GM23248 (cell line): ENCODE measurements at regions not wholly inside any gene's neighbourhood (a gene's known extent, or its start where the extent isn't known, plus 50 kb on each side); places are given as distances from the start of the nearest gene placed in this dataset.

Source experiments
- DNase-seq: peaks from one replicate; pipeline ENCODE4 v3.0.0-alpha.2; 2015
- H2AFZ ChIP-seq: fragments of 200-600 bp; sonication (generic); 2 replicates; pipeline ENCODE4 v1.6.1; 2016; ENCODE audit warnings: antibody characterized with exemption
- H3F3A ChIP-seq: fragments of 200-600 bp; sonication (generic); 2 replicates; pipeline ENCODE4 v1.6.1; 2016; ENCODE audit warnings: mild to moderate bottlenecking, antibody characterized with exemption, mixed run types; ENCODE audit not compliant: insufficient read depth
- H3K27ac ChIP-seq: fragments of 200-600 bp; sonication (generic); 2 replicates; pipeline ENCODE4 v1.5.1; 2016; ENCODE audit warnings: mild to moderate bottlenecking
- H3K27me3 ChIP-seq: fragments of 200-600 bp; sonication (generic); replicated peaks from 2 replicates; pipeline ENCODE4 v1.6.1; 2016; ENCODE audit warnings: mild to moderate bottlenecking; ENCODE audit not compliant: insufficient read depth
- H3K36me3 ChIP-seq: fragments of 200-600 bp; sonication (generic); 2 replicates; pipeline ENCODE4 v1.6.1; 2016; ENCODE audit warnings: low read depth, mild to moderate bottlenecking
- H3K4me1 ChIP-seq: fragments of 200-600 bp; sonication (generic); 2 replicates; pipeline ENCODE4 v1.6.1; 2016; ENCODE audit warnings: mild to moderate bottlenecking; ENCODE audit not compliant: insufficient read depth
- H3K4me2 ChIP-seq: fragments of 200-600 bp; sonication (generic); one replicate; pipeline ENCODE4 v1.6.1; 2016; ENCODE audit warnings: mild to moderate bottlenecking; ENCODE audit not compliant: unreplicated experiment
- H3K4me3 ChIP-seq: fragments of 200-600 bp; sonication (generic); 2 replicates; pipeline ENCODE4 v1.5.1; 2016; ENCODE audit warnings: mild to moderate bottlenecking
- H3K79me2 ChIP-seq: fragments of 200-600 bp; sonication (generic); 2 replicates; pipeline ENCODE4 v1.6.1; 2016; ENCODE audit warnings: mild to moderate bottlenecking; ENCODE audit not compliant: insufficient read depth
- H3K9ac ChIP-seq: fragments of 200-600 bp; sonication (generic); 2 replicates; pipeline ENCODE4 v1.6.1; 2016; ENCODE audit warnings: mild to moderate bottlenecking
- H3K9me2 ChIP-seq: fragments of 200-600 bp; sonication (generic); 2 replicates; pipeline ENCODE4 v1.6.1; 2016; ENCODE audit warnings: mixed run types, mild to moderate bottlenecking, moderate library complexity; ENCODE audit not compliant: insufficient read depth
- H3K9me3 ChIP-seq: fragments of 200-600 bp; sonication (generic); one replicate; pipeline ENCODE4 v1.6.1; 2017; ENCODE audit warnings: low read depth
- H4K20me1 ChIP-seq: fragments of 200-600 bp; sonication (generic); 2 replicates; pipeline ENCODE4 v1.6.0; 2016; ENCODE audit not compliant: insufficient read depth
- EZH2 ChIP-seq: fragments of 200-600 bp; sonication (generic); IDR thresholded peaks from 2 replicates; pipeline ENCODE4 v1.6.1; 2018; ENCODE audit warnings: antibody characterized with exemption, mild to moderate bottlenecking; ENCODE audit not compliant: insufficient read depth, poor library complexity, severe bottlenecking
- EZH2phosphoT487 ChIP-seq: fragments of 200-600 bp; sonication (generic); IDR thresholded peaks from 2 replicates; pipeline ENCODE4 v1.6.1; 2018; ENCODE audit warnings: antibody characterized with exemption, moderate library complexity, mild to moderate bottlenecking, low read depth; ENCODE audit not compliant: insufficient read depth
- WGBS, 2 experiments: methylation state at CpG; one replicate each; pipeline ENCODE4 v1.1.6; 2015 to 2017; ENCODE audit warnings: low lambda C conversion rate in 2 of 2, low coverage in 1 of 2; ENCODE audit errors: missing lambda C conversion rate in 2 of 2; 5-methylcytosine and 5-hydroxymethylcytosine counted together
- in situ Hi-C: fragments of 300-500 bp; cut with MboI; formaldehyde crosslinking; loops from 2 replicates; pipeline ENCODE4 v1.15.0; 2020

DNA sequence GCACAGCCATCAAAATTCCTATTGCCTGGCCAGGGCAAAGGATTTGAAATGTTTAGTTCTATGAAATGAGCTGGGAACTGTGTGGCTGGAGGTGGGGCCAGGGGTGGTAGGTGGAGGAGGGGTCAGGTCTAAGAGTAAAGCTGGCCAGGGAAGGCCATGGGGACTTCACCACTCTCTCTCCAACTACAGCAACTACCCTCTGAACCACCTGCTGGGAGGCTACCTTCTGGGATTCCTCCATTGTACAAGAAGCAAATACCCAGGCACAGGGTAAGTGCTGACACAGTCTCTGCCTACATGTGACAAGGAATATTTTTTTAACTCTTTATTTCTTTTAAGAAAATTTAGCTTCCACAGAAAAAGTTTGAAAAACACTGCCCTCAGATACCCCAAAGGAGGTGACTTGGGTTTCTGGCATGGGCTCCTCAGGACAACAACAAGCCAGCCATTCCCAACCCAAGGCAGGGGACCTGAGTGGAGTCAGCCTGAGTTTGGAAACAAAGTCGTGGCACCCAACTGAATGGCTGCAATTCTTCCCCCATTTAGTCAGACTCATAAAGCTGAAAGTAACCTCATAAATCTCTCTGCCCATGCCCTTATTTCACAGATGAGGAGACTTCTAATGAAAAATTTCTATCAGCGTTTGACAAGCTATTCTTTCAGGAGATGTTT lies 593.8 kb upstream of the DIPK2B start:
- H3K36me3 ChIP-seq = no peaks in the 10 kb centered on the region
- peak overlapping the region; percentile 30 for H3K27ac ChIP-seq
- no peak overlapping the region for H3K4me3 ChIP-seq
- no peak overlapping the region for H2AFZ ChIP-seq
- DNase-seq = no peak
- WGBS, 2 experiments = 54 to 56% methylated on average over 2 of the region's 2 CpGs
- H3F3A ChIP-seq = peaks cover 15% of the 10 kb centered on the region; the same call in 1 of the 2 replicates
- H3K9me3 ChIP-seq = no peaks in the 10 kb centered on the region
- in situ Hi-C loops = no loop called here
- no peak overlapping the region for H3K4me2 ChIP-seq
- H3K4me1 ChIP-seq = peaks cover 7% of the 10 kb centered on the region; the same call in 1 of the 2 replicates
- H3K9ac ChIP-seq = no peak overlapping the region
- TF ChIP-seq EZH2 (no peak), EZH2phosphoT487 (no peak)
- H3K9me2 ChIP-seq = no peaks in the 10 kb centered on the region
- H3K27me3 ChIP-seq = no peaks in the 10 kb centered on the region
- H3K79me2 ChIP-seq = peaks cover 97% of the 10 kb centered on the region
- H4K20me1 ChIP-seq = no peaks in the 10 kb centered on the region

- no peaks in the 10 kb centered on the region for H4K20me1 ChIP-seq
- no peaks in the 10 kb centered on the region for H3K36me3 ChIP-seq
- H3K9me3 ChIP-seq = no peaks in the 10 kb centered on the region
- no peaks in the 10 kb centered on the region for H3K27me3 ChIP-seq
- no peak overlapping the region for H2AFZ ChIP-seq
- peaks cover 98% of the 10 kb centered on the region for H3K79me2 ChIP-seq
- H3F3A ChIP-seq = peaks cover 30% of the 10 kb centered on the region
- peak overlapping the region; percentile 51 for H3K4me3 ChIP-seq
- 10 to 24% methylated on average over 2 to 8 of the region's 8 CpGs for WGBS, 2 experiments
- H3K4me1 ChIP-seq = peaks cover 23% of the 10 kb centered on the region
- no peaks in the 10 kb centered on the region for H3K9me2 ChIP-seq
- peak overlapping the region; percentile 68 for H3K4me2 ChIP-seq
- peak; percentile 62 for DNase-seq
- H3K9ac ChIP-seq = peak overlapping the region; percentile 33; the same call in 1 of the 2 replicates
- in situ Hi-C loops = no loop called here
- H3K27ac ChIP-seq = peak overlapping the region; percentile 72
- TF ChIP-seq EZH2 (no peak), EZH2phosphoT487 (no peak)
These were observed 588.3 kb upstream of the DIPK2B start for GRCh38 chrX:45788941-45789348.

DNA sequence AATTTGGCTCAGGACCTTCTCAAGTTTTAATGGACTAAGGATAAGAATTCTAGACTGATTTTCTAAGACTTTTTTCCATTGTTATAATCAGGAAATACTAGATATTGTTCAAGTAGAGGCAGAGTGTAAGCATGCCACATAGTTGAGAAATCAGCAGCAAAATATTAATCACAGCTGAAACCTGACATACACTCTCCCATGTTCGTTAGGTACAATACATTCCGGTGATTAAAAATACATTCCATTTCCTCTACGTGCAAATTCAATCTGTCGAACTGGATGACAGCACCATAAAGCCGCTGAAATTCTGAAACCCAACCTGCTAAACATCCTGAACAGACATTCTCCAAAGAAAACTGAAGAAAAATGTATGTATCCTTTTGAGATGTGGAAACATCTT lies 587.6 kb upstream of the DIPK2B start:
- no peak for TF ChIP-seq EZH2phosphoT487
- no peak for TF ChIP-seq EZH2
- no peaks in the 10 kb centered on the region for H4K20me1 ChIP-seq
- H3K27me3 ChIP-seq = no peaks in the 10 kb centered on the region
- no peaks in the 10 kb centered on the region for H3K36me3 ChIP-seq
- H3K79me2 ChIP-seq = peaks cover 98% of the 10 kb centered on the region
- peak overlapping the region; percentile 72 for H3K27ac ChIP-seq
- in situ Hi-C loops = no loop called here
- H2AFZ ChIP-seq = no peak overlapping the region
- H3K4me1 ChIP-seq = peaks cover 23% of the 10 kb centered on the region
- H3K9ac ChIP-seq = peak overlapping the region; percentile 33; the same call in 1 of the 2 replicates
- WGBS, 2 experiments = 45 to 63% methylated on average over 5 of the region's 5 CpGs
- H3K4me2 ChIP-seq = peak overlapping the region; percentile 68
- H3K9me2 ChIP-seq = no peaks in the 10 kb centered on the region
- H3F3A ChIP-seq = peaks cover 27% of the 10 kb centered on the region
- H3K9me3 ChIP-seq = no peaks in the 10 kb centered on the region
- H3K4me3 ChIP-seq = peak overlapping the region; percentile 51
- no peak for DNase-seq

GRCh38 chrX:45784590-45784989 lies 583.9 kb upstream of the DIPK2B start:
- 78 to 87% methylated on average over 3 of the region's 3 CpGs for whole genome bisulfite sequencing, 2 experiments
- in situ Hi-C loops = no loop called here
- peaks cover 38% of the 10 kb centered on the region for H3K4me1 ChIP-seq

More at GRCh38 chrX:45784590-45784989, 583.9 kb upstream of the DIPK2B start:
- H3K27me3 ChIP-seq = no peaks in the 10 kb centered on the region
- H3F3A ChIP-seq = peaks cover 30% of the 10 kb centered on the region
- no peak for TF ChIP-seq EZH2
- TF ChIP-seq EZH2phosphoT487 = no peak
- H3K9ac ChIP-seq = no peak overlapping the region
- no peaks in the 10 kb centered on the region for H4K20me1 ChIP-seq
- H3K9me2 ChIP-seq = no peaks in the 10 kb centered on the region
- DNase-seq = no peak
- no peak overlapping the region for H3K27ac ChIP-seq
- no peak overlapping the region for H3K4me2 ChIP-seq
- no peak overlapping the region for H2AFZ ChIP-seq
- H3K79me2 ChIP-seq = peaks cover 98% of the 10 kb centered on the region
- H3K4me3 ChIP-seq = no peak overlapping the region
- no peaks in the 10 kb centered on the region for H3K36me3 ChIP-seq
- no peaks in the 10 kb centered on the region for H3K9me3 ChIP-seq
